IMR-90 (cell line): ENCODE measurements at regions not wholly inside any gene's neighbourhood (a gene's known extent, or its start where the extent isn't known, plus 50 kb on each side); places are given as distances from the start of the nearest gene placed in this dataset.

Experiments
- ATAC-seq: fragments of 200-7000 bp; cut with Tn5 transposase; 2 replicates; pipeline ENCODE4 v1.9.1; 2020; ENCODE audit warnings: low read depth, mild to moderate bottlenecking, moderate library complexity
- BruUV-seq: library from RNA; stranded (reverse); fragments of 400-500 nt; replicated peaks from 2 replicates; lab custom pipeline; 2021; lab: Mats Ljungman, UMichigan
- CTCF ChIA-PET: fragments of 300-600 bp; formaldehyde crosslinking; extraction: SDS; loops from one replicate; lab custom pipeline; 2021; ENCODE audit warnings: antibody characterized with exemption; lab: Yijun Ruan, JAX
- POLR2A ChIA-PET: fragments of 300-600 bp; sonication (Branson Sonifier 250); formaldehyde crosslinking; loops from one replicate; lab custom pipeline; 2022; ENCODE audit warnings: antibody characterized with exemption; ENCODE audit not compliant: unreplicated experiment; lab: Charles Lee
- DNase-seq: peaks from one replicate; pipeline ENCODE4 v3.0.0; 2013
- H2AFZ ChIP-seq: replicated peaks from 2 replicates; pipeline ENCODE3; 2013; ENCODE audit warnings: low read length, mild to moderate bottlenecking; ENCODE audit not compliant: poor library complexity
- H2AK5ac ChIP-seq: 2 replicates; pipeline ENCODE4 v1.6.1; 2013; ENCODE audit warnings: low read depth, low read length, inconsistent platforms
- H2AK9ac ChIP-seq: replicated peaks from 2 replicates; pipeline ENCODE3; 2013; ENCODE audit warnings: mild to moderate bottlenecking, low read depth, low read length, moderate library complexity; ENCODE audit not compliant: poor library complexity
- H2BK120ac ChIP-seq: 2 replicates; pipeline ENCODE4 v1.6.1; 2013; ENCODE audit warnings: low read depth, low read length, inconsistent platforms
- H2BK15ac ChIP-seq: 3 replicates; pipeline ENCODE4 v1.6.1; 2013; ENCODE audit warnings: low read depth, low read length, inconsistent platforms
- H2BK20ac ChIP-seq: 2 replicates; pipeline ENCODE4 v1.6.1; 2013; ENCODE audit warnings: low read depth, mild to moderate bottlenecking, inconsistent platforms, low read length, moderate library complexity
- H2BK5ac ChIP-seq: 2 replicates; pipeline ENCODE4 v1.6.1; 2013; ENCODE audit warnings: mild to moderate bottlenecking, low read depth, low read length, inconsistent platforms; ENCODE audit not compliant: poor library complexity, severe bottlenecking
- H3K14ac ChIP-seq: replicated peaks from 2 replicates; pipeline ENCODE4 v1.6.1; 2013; ENCODE audit warnings: low read depth, low read length, inconsistent platforms
- H3K18ac ChIP-seq: 2 replicates; pipeline ENCODE4 v1.6.1; 2013; ENCODE audit warnings: low read depth, low read length, control low read depth
- H3K23ac ChIP-seq: 2 replicates; pipeline ENCODE4 v1.6.1; 2013; ENCODE audit warnings: low read depth, low read length, inconsistent platforms
- H3K27ac ChIP-seq: 2 replicates; pipeline ENCODE4 v1.5.1; 2013; ENCODE audit warnings: mild to moderate bottlenecking, control low read depth, low read length; ENCODE audit not compliant: insufficient read depth
- H3K27me3 ChIP-seq: 2 replicates; pipeline ENCODE4 v1.6.1; 2013; ENCODE audit warnings: low read length; ENCODE audit not compliant: control insufficient read depth, insufficient read depth
- H3K36me3 ChIP-seq: 2 replicates; pipeline ENCODE4 v1.6.1; 2013; ENCODE audit warnings: low read length, mixed read lengths; ENCODE audit not compliant: control insufficient read depth, insufficient read depth
- H3K4ac ChIP-seq: 2 replicates; pipeline ENCODE4 v1.6.1; 2013; ENCODE audit warnings: low read depth, low read length, inconsistent platforms
- H3K4me1 ChIP-seq: 2 replicates; pipeline ENCODE4 v1.6.1; 2013; ENCODE audit warnings: low read length, mixed read lengths; ENCODE audit not compliant: control insufficient read depth, insufficient read depth
- H3K4me2 ChIP-seq: 2 replicates; pipeline ENCODE4 v1.6.1; 2013; ENCODE audit warnings: low read depth, mild to moderate bottlenecking, control low read depth, low read length, moderate library complexity
- H3K4me3 ChIP-seq: 2 replicates; pipeline ENCODE4 v1.5.1; 2013; ENCODE audit warnings: low read depth, mild to moderate bottlenecking, control low read depth, low read length, moderate library complexity; ENCODE audit not compliant: insufficient read depth
- H3K56ac ChIP-seq: 2 replicates; pipeline ENCODE4 v1.6.1; 2013; ENCODE audit warnings: low read length, inconsistent platforms; ENCODE audit not compliant: insufficient read depth; ENCODE audit errors: extremely low read depth
- H3K79me1 ChIP-seq, 2 experiments: 2 replicates each; pipeline ENCODE4 v1.6.1; 2013; ENCODE audit warnings: low read length in 2 of 2, inconsistent platforms in 1 of 2, low read depth in 1 of 2
- H3K9ac ChIP-seq: 2 replicates; pipeline ENCODE4 v1.6.1; 2013; ENCODE audit warnings: low read depth, low read length, control low read depth
- H3K9me1 ChIP-seq: 2 replicates; pipeline ENCODE4 v1.6.1; 2013; ENCODE audit warnings: low read length, inconsistent platforms; ENCODE audit not compliant: insufficient read depth
- H3K9me3 ChIP-seq: 2 replicates; pipeline ENCODE4 v1.6.1; 2013; ENCODE audit warnings: low read length; ENCODE audit not compliant: control insufficient read depth, insufficient read depth
- H4K20me1 ChIP-seq: 2 replicates; pipeline ENCODE4 v1.6.1; 2013; ENCODE audit warnings: low read length, inconsistent platforms; ENCODE audit not compliant: insufficient read depth
- H4K5ac ChIP-seq: 2 replicates; pipeline ENCODE4 v1.6.1; 2013; ENCODE audit warnings: mild to moderate bottlenecking, low read depth, low read length, control low read depth
- H4K8ac ChIP-seq, 2 experiments: 2 replicates each; pipeline ENCODE4 v1.6.1; 2013; ENCODE audit warnings: low read depth in 2 of 2, low read length in 2 of 2, control low read depth in 1 of 2, inconsistent platforms in 1 of 2
- H4K91ac ChIP-seq: 2 replicates; pipeline ENCODE4 v1.6.1; 2013; ENCODE audit warnings: low read depth, low read length, inconsistent platforms; ENCODE audit not compliant: insufficient read depth
- MXI1 ChIP-seq: IDR thresholded peaks from 2 replicates; pipeline ENCODE4 v1.6.1; 2012; ENCODE audit warnings: low read depth, mild to moderate bottlenecking, low read length, moderate library complexity, borderline replicate concordance
- WGBS, 2 experiments: methylation state at CpG; one replicate each; pipeline versions ENCODE4 v1.1.5 to v1.1.7; 2013; ENCODE audit warnings: missing lambda C conversion rate in 2 of 2; ENCODE audit not compliant: insufficient read length in 1 of 2; ENCODE audit errors: extremely low coverage in 2 of 2; 5-methylcytosine and 5-hydroxymethylcytosine counted together
- dilution Hi-C: fragments of 300-500 bp; cut with HindIII; formaldehyde crosslinking; loops from one replicate; pipeline ENCODE4 v1.14.3; 2018; ENCODE audit warnings: low sequenced_read_pairs; ENCODE audit not compliant: unreplicated experiment
- in situ Hi-C: fragments of 300-500 bp; cut with MboI; formaldehyde crosslinking; loops from 3 replicates; pipeline ENCODE4 v1.14.3; 2019; ENCODE audit warnings: low sequenced_read_pairs, inconsistent platforms, mixed read lengths
- intact Hi-C: fragments of 100-400 bp; cut with micrococcal nuclease; formaldehyde crosslinking; loops from 2 replicates; pipeline ENCODE4 v1.10.0; 2022

- H3K4me3 ChIP-seq: no peak overlapping the region
- 100% methylated on average over 1 of the region's 2 CpGs; no CpG with 5 or more reads in 1 of the 2 experiments for WGBS, 2 experiments
- no peaks in the 10 kb centered on the region for H4K20me1 ChIP-seq
- H2AFZ ChIP-seq: no peak overlapping the region
- no peak overlapping the region for H2AK5ac ChIP-seq
- dilution Hi-C loops: no loop called here
- CTCF ChIA-PET: no interaction called here
- no peak overlapping the region for H4K5ac ChIP-seq
- intact Hi-C loops: no loop called here
- H3K9ac ChIP-seq: no peak overlapping the region
- no peak overlapping the region for H3K4me2 ChIP-seq
- H2AK9ac ChIP-seq: no peak overlapping the region
- no TSS peak for BruUV-seq
- H3K23ac ChIP-seq: no peak overlapping the region
- H4K91ac ChIP-seq: no peak overlapping the region
- POLR2A ChIA-PET: no interaction called here
- no peak overlapping the region for H3K56ac ChIP-seq
- DNase-seq (no peak), ATAC-seq (no peak)
- H3K9me1 ChIP-seq: 0 out of 2 replicates have a peak, but pooled peaks cover 3% of the 10 kb centered on the region
- in situ Hi-C loops: no loop called here
- H3K4ac ChIP-seq: no peak overlapping the region
- no peaks in the 10 kb centered on the region for H3K36me3 ChIP-seq
- no peak overlapping the region for H3K18ac ChIP-seq
- H4K8ac ChIP-seq: no peak overlapping the region
- no peaks in the 10 kb centered on the region for H3K79me1 ChIP-seq
- H3K4me1 ChIP-seq: peaks cover 2% of the 10 kb centered on the region; the same call in 1 of the 2 replicates
- no peaks in the 10 kb centered on the region for H3K27me3 ChIP-seq
- TF ChIP-seq MXI1: no peak
- no peak overlapping the region for H2BK20ac ChIP-seq
- H3K14ac ChIP-seq: no peak overlapping the region
- no peak overlapping the region for H2BK5ac ChIP-seq
- no peak overlapping the region for H2BK120ac ChIP-seq
- H2BK15ac ChIP-seq: no peak overlapping the region
- no peaks in the 10 kb centered on the region for H3K9me3 ChIP-seq
- H3K27ac ChIP-seq: no peak overlapping the region
These were observed 286.3 kb downstream of the BTG1 start for GRCh38 chr12:91859347-91859746.
